Right lobe of liver (tissue), 6 donors: ENCODE measurements at regions not wholly inside any gene's neighbourhood (a gene's known extent, or its start where the extent isn't known, plus 50 kb on each side); places are given as distances from the start of the nearest gene placed in this dataset.

ENCODE experiments used
- ATAC-seq, 4 donors: fragments of 200-7000 bp; cut with Tn5 transposase; one replicate each; pipeline ENCODE4 v1.9.1; 2020; ENCODE audit warnings: mild to moderate bottlenecking in 4 of 4, moderate library complexity in 4 of 4
- DNase-seq, 3 donors: peaks; one replicate each; pipeline ENCODE4 v3.0.0-alpha.2; 2020
- H3K27ac ChIP-seq, 3 donors: fragments of 200-600 bp; one replicate each; pipeline ENCODE4 v1.8.0; 2022
- H3K27me3 ChIP-seq, 2 donors: fragments of 200-600 bp; one replicate each; pipeline ENCODE4 v1.8.0; 2022
- H3K36me3 ChIP-seq, 4 donors: fragments of 200-600 bp; sonication (generic) in 1 of 4; one replicate each; pipeline versions ENCODE4 v1.5.1 to v1.8.0; 2017 to 2022; ENCODE audit warnings: control low read depth in 1 of 4
- H3K4me1 ChIP-seq, 4 donors: fragments of 200-600 bp; sonication (generic) in 1 of 4; one replicate each; pipeline versions ENCODE4 v1.5.1 to v1.8.0; 2017 to 2022; ENCODE audit warnings: control low read depth in 1 of 4
- H3K4me3 ChIP-seq, 3 donors: fragments of 200-600 bp; one replicate each; pipeline ENCODE4 v1.8.0; 2022
- H3K9me3 ChIP-seq, 4 donors: fragments of 200-600 bp; sonication (generic) in 1 of 4; one replicate each; pipeline versions ENCODE4 v1.5.1 to v1.8.0; 2017 to 2022; ENCODE audit warnings: control low read depth in 1 of 4
- CTCF ChIP-seq, 4 donors: fragments of 200-600 bp in 3 of 4; fragments of 450-650 bp in 1 of 4; IDR thresholded peaks; one replicate each; pipeline versions ENCODE4 v1.5.1 to v1.8.0; 2016 to 2022; ENCODE audit warnings: antibody characterized with exemption in 4 of 4, mild to moderate bottlenecking in 2 of 4
- POLR2A ChIP-seq: fragments of 450-650 bp; IDR thresholded peaks from one replicate; pipeline ENCODE4 v1.6.1; 2017; ENCODE audit warnings: antibody characterized with exemption, mild to moderate bottlenecking
- WGBS: methylation state at CpG from one replicate; pipeline ENCODE4 v1.1.6; 2018; ENCODE audit warnings: low coverage, low lambda C conversion rate; ENCODE audit not compliant: insufficient coverage; ENCODE audit errors: missing lambda C conversion rate; 5-methylcytosine and 5-hydroxymethylcytosine counted together
- intact Hi-C, 2 donors: fragments of 100-400 bp; cut with DNase I; formaldehyde crosslinking; loops; one replicate each; pipeline versions ENCODE4 v1.11.2 to v1.14.1; 2022
- donor health status: DM: no; HTN: yes; CAD: no.
- donor health status: DM: no; HTN: no; CAD: no.
- donor health status: DM: no; HTN: no; CAD: no.
- donor health status: DM: no; HTN: yes; CAD: no.
- donor health status: DM: no; HTN: yes; CAD: no.

- ATAC-seq: no peak
- 57% methylated on average over 4 of the region's 4 CpGs for WGBS
- intact Hi-C loops: no loop called here
- Histone ChIP-seq H3K9me3 (no peaks in the 10 kb centered on the region), H3K27me3 (no peaks in the 10 kb centered on the region), H3K4me1 (no peaks in the 10 kb centered on the region), H3K27ac (no peak overlapping the region), H3K36me3 (no peaks in the 10 kb centered on the region), H3K4me3 (no peak overlapping the region)
- no peak for DNase-seq
- TF ChIP-seq POLR2A: no peak
- TF ChIP-seq CTCF (IDR thresholded peaks at IDR 0.05): no peak
Measured at GRCh38 chr6:47156196-47156595, 114.1 kb upstream of the ADGRF1 start.

GRCh38 chr6:47153404-47153755, 111.2 kb upstream of the ADGRF1 start:
- H3K4me3 ChIP-seq: no peak overlapping the region
- H3K27me3 ChIP-seq: no peaks in the 10 kb centered on the region
- DNase-seq: no peak
- TF ChIP-seq POLR2A (no peak), CTCF (IDR thresholded peaks at IDR 0.05) (no peak)
- H3K36me3 ChIP-seq: no peaks in the 10 kb centered on the region
- no peak for ATAC-seq
- H3K27ac ChIP-seq: no peak overlapping the region
- intact Hi-C loops: no loop called here
- no peaks in the 10 kb centered on the region for H3K4me1 ChIP-seq
- no peaks in the 10 kb centered on the region for H3K9me3 ChIP-seq
- WGBS: 64% methylated on average over 1 of the region's 3 CpGs

- no peak for DNase-seq
- Histone ChIP-seq H3K9me3 (no peaks in the 10 kb centered on the region), H3K4me3 (no peak overlapping the region), H3K27me3 (no peaks in the 10 kb centered on the region), H3K4me1 (peaks cover 0 to 4% (median 1%) of the 10 kb centered on the region in 4 donors), H3K36me3 (no peaks in the 10 kb centered on the region), H3K27ac (no peak overlapping the region)
- ATAC-seq: no peak
- TF ChIP-seq POLR2A (no peak), CTCF (IDR thresholded peaks at IDR 0.05) (no peak)
- intact Hi-C loops: no loop called here
- 55% methylated on average over 2 of the region's 3 CpGs for WGBS
Measured at GRCh38 chr6:47152666-47153403, 110.7 kb upstream of the ADGRF1 start.

GRCh38 chr6:47151232-47151898, 109.2 kb upstream of the ADGRF1 start:
- TF ChIP-seq POLR2A (no peak), CTCF (IDR thresholded peaks at IDR 0.05) (no peak)
- intact Hi-C loops: no loop called here
- Histone ChIP-seq H3K9me3 (no peaks in the 10 kb centered on the region), H3K27ac (no peak overlapping the region), H3K4me3 (no peak overlapping the region), H3K36me3 (no peaks in the 10 kb centered on the region), H3K27me3 (no peaks in the 10 kb centered on the region), H3K4me1 (peaks cover 0 to 18% (median 9%) of the 10 kb centered on the region in 4 donors)
- no peak for ATAC-seq
- no peak for DNase-seq
- WGBS: 84% methylated on average over 5 of the region's 8 CpGs
